ENCODE measurements at regions not wholly inside any gene's neighbourhood (a gene's known extent, or its start where the extent isn't known, plus 50 kb on each side); places are given as distances from the start of the nearest gene placed in this dataset.
A peak's percentile ranks its signal among the peaks of the same experiment; 100 is the strongest.
"Not testable (repeated sequence)": the region's sequence is repeated elsewhere in the genome, so short reads cannot be mapped to it uniquely, and the experiment has no call there.

DNA sequence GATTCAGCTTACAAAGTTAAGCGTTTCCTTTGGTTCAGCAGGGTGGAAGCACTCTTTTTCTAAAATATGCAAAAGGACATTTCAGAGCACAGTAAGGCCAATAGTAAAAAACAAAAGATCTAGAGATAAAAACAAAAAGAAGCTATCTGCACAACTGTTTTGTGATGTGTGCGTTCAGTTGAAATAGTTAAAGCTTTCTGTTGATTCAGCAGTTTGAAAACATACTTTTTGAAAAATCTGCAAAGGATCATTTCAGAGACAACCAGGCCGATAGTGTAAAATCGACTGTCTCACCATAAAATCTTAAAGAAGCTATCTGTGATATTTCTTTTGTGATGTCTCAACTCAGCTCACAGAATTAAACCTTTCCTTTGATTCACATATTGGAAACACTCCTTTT is 300.0 kb upstream of the ALG10B start:
- DNase-seq (ENCODE audit: low spot score) = no peak

DNA sequence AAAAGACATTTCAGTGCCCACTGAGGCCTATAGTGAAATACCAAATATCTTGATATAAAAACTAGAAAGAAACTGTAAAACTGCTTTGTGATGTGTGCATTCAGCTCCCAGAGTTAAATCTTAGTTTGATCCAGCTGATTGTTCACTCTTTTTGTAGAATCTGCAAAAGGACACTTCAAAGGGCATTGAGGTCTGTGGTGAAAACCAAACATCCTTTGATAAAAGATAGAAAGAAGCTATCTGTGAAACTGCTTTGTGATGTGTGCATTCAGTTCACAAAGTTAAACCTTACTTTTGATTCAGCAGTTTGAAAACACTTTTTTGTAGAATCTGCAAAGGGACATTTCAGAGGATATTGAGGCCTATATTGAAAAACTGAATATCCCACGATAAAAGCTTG is 290.7 kb upstream of the ALG10B start:
- DNase-seq (ENCODE audit: low spot score) = no peak

DNA sequence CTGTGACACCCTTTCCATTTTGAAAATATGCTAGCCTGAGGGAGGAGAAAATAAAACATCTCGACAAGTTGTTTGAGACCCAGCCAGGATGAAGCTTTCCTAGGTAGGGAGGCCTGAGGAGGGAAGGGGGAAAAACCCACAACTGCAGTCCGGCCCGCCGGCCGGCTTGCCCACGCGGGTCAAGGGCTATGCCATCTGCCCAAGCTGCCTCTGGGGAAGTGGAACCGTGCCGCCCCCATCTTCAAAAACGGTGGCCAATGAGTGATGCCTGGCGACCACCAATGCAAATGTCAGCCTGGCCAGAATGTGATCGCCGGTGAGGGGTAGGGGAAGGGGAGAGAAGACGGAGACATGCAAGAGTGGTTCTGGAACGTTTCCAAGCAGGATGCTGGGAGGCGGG is 263.5 kb upstream of the ALG10B start:
- DNase-seq (ENCODE audit: low spot score) = no peak

DNA sequence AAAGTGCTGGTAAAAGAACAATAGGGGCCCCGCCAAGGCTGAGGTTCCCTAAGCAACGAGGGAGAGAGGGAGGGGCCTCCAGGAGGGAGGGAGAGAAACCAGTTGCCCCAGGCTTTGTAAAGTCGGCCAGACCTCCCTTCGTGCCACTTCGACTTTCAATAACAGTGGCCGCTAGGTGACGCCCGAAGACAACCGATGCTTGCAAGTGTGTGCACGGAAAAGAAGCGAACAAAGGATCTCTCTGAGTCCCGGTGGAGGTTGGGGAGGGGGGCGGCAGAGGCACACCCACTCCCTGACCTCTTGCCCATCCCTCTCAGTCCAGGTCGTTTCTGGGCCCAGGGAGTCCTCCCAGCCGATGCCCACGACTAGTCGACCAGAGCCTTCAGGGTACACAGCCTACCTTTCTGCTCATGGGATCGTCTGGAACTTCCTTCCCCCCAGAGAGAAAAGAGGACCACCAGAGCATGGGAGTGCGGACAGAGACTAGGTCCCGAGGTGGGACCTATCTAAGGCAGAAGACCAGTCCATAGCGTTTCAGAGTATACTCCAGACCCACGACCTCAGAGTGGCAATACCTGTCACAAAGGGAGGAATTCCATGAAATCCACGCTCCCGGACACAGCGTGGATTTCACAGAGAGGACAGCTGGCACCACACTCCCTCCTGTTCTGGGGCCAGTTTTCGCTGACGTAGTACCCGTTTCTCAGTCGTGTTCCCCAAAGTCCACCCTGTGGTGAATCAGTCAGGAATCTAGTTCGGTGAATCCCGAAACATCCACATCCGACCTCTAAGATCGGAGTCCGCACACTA is 262.7 kb upstream of the ALG10B start:
- no peak for DNase-seq (ENCODE audit: low spot score)

DNA sequence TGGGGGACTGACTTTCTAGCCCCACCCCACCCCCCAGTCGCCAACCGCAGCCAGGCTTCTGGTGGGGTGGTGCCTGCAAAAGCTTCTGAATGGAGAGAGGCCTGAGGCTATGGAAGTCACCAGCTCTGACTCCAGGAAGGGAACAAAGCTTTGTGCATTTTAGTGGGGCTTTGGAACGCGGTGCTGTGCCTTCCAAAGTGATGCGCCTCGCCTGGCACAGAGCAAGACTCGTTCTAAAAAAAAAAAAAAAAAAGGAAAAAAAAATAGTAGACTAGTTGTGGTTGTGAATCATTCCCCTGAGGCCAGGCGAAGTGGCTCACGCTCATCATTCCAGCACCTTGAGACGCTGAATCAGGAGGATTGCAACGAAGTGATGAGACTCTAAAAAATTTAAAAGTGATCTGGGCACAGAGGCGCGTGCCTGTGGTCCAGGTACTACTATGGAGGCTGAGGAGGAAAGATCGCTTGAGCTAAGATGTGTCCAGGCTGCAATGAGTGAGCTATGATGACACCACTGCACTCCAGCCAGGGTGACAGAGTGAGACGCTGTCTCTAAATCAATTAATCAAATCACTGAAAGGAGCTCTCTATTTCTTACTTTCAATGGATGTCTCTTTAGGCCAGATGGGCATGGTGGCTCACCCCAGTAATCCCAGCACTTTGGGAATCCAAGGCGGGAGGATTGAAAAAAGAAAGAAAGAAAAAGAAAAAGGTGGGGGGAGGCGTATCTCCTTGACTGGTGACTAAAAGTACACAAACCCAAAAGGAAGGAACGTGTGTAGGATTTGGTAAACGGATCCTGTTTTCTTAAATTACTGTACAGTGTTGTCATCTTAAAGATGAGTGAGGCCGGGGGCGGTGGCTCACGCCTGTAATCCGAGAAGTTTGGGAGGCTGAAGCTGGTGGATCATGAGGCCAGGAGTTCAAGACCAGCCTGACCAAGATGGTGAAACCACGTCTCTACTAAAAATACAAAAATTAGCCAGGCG is 259.6 kb upstream of the ALG10B start:
- DNase-seq (ENCODE audit: low spot score) = no peak

DNA sequence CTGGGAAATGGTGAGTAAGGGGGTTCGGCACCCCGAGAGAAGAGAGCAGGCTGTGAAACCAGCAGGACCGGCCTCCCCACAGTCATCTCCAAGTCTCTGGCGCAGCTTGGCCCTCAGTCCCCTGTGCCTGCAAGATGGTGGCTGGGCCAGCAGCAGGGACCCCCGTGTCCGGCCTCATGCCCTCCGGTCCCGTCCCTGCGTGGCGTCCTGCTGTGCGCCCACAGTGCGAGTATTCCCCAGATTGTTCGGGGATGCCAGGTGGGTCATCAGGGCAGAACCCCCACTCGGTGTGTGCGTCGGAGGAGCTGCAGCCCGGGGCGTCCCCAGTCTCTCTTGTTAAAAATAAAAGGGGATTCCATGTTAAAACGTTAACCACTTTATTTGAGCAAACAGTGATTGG is 216.9 kb upstream of the ALG10B start:
- no peak for DNase-seq (ENCODE audit: low spot score)

DNA sequence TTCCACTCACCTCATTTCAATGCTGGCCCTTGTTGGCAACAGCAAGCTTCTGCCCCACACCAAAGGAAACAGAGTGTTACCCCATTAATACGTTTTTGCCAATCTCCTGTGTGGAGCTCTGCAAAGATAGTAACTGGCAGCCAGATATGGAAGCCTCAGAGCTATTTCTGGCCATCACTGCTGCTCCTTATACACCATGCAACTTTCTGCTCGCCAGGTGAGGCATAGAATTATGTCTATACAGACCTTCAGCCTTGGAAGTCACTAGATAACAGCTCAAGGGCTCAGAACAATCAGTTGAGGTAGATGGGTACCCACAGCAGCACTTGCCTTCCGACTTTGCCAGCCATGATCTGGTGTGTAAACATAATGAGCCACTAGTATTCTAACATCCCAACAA is 214.8 kb upstream of the ALG10B start:
- DNase-seq (ENCODE audit: low spot score) = no peak

DNA sequence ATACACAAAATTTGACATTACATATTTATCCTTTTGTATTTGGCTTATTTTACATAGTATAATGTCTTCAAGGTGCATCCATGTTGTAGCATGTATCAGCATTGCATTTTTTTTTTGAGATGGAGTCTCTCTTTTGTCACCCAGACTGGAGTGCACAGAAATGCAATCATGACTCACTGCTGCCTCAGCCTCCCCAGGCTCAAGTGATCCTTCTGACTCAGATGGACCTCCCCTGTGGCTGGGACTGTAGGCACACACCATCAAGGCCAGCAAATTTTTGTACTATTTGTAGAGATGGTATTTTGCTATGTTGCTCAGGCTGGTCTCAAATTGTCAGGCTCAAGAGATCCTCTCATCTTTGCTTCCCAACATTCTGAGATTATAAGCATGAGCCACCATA is 214.4 kb upstream of the ALG10B start:
- no peak for DNase-seq (ENCODE audit: low spot score)

DNA sequence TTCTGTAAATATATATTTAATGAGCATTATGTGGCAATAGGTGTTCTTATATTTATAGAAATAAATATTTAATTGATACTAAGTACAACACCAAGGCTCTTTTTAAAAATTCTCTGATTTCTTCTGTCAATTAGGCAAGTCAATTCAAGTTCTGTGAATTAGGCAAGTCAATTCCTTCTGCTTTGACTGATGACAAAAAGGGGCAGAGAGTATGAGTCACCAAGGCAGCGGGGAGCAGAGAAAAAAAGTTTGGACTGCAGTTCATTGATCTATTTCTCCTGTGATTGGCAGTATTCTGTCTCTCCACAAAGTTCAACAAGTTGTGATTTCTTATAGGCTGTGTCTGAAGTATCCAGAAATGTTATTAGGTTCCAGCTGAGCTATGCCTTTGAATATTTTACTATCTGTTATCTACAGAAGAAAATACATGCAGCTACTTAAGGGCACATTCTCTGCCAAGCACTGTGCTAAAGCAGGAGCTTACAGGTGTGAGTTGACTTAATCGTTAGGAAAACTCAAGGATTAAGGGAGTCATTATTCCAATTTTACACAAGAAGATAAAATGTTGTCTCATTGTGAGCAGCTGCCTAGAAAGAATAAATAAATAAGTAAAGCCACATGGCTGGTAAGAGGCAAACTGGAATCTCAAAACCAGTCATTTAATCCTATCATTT is 206.4 kb upstream of the ALG10B start:
- no peak for DNase-seq (ENCODE audit: low spot score)

DNA sequence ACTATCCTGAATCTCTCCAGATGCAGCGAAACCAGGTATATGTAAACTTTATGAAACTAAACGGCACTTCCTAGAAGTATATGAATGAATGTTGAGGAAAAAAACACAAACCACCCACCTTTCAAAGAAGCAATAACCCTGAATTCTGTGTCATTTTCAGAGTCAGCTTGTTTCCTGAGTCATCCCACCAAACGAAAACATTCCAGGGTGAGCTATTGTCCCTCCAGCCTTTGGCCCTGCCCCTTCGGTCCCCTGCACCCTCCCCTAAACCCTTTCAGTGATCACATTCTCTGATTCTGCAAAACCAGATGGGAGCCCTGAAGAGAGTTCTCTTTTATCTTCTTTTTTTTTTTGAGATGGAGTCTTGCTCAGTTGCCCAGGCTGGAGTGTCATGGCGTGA is 202.6 kb upstream of the ALG10B start:
- no peak for DNase-seq (ENCODE audit: low spot score)

DNA sequence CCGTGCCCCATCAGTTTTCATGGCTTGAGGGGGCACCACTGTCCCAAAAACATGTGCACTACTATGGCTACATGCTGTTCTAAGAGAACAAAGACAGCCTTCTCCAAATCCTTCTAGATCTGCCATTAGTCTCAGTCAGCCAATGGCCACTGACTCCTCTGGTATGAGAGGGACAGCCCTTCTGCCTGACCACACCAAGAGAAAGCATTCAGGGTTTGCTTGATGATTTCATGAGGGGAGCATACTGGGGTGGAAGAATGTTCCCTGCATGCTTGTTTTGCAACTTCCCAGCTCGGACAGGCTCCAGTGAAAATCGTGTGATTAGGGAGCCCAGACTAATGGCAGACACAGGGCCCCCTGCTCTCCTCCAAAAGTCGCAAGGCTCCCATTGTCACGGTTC is 199.6 kb upstream of the ALG10B start:
- no peak for DNase-seq (ENCODE audit: low spot score)

DNA sequence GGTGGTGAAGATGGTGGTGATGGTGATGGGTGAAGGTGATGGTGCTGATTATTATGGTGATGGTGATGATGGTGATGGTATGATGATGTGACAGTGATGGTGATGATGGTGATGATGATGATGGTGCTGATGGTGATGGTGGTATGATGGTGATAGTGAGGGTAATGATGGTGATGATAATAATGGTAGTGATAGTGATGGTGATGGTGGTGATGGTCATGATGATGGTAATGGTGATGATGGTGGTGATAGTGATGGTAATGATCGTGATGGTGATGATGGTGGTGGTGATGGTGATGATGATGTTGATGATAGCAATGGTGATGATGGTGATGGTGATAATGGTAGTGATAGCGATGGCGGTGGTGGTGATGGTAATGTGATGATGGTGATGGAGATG is 197.9 kb upstream of the ALG10B start:
- DNase-seq (ENCODE audit: low spot score) = no peak

DNA sequence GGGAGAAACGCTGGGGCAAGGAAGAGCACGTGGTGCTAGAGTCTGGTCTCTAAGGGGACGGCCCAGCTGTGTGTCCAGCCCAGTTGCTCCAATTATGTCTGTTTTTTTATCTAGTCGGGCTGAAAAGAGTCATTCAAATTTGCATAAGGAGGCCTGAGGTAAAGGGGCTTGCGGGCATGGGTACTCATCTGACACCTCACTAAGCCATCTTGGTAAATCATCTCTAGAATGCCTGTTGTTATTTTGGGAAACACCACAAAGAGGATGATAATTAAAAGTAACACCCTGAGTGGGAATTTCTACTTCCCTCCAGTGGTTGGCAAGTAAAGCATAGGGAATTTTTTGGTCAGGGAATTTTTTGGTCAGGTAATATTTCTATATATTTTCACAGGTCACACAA is 196.1 kb upstream of the ALG10B start:
- DNase-seq (ENCODE audit: low spot score) = no peak

DNA sequence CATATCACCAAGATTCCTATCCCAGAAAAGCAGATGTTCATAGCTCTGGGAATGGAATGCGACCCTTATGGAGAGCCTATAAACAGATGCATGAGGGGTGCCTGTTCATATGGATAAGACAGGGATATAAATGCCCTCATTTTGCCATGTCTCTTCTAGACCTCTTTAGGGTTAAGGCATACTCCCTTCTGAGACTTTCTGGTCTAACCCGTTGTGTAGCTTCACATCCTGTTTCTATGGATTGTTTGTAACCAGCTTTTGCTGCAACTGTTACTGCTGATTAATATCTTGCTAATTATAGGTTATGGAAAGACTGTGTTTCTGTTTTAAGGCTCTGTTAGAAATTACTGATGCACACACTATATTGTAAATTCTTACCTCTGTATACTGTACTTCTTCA is 193.5 kb upstream of the ALG10B start:
- not testable (repeated sequence) for DNase-seq (ENCODE audit: low spot score)

DNA sequence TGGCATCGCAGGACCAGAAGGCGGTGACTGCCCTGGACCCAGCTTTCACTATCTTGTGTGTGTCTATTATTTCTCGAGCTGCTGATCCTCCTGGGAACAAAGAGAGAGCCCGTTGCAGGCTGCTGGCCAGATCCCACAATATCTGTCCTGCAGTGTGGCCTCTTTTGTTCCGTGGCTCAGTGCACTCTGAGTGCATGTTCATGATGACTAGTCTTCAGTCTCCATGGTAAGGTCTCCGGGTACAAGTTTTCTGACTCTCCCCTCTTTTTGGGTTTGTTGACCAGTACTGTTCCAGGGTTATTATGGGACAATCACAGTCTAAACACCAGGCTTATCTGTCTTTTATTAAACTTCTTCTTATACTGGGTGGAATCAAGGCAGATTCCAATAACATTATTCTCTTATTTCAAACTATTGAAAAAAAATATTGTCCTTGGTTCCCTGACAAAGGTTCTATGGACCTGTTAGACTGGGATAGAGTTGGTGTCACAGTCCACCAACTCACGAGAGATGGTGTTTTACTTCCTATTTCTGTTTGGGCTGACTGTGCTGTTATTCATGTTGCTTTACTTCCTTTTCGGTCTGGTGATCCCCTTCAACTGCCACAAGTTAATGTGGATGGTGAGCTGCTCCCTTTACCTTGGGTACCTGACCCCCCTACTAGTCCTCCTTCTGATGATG is 192.9 kb upstream of the ALG10B start:
- DNase-seq (ENCODE audit: low spot score) = no peak

DNA sequence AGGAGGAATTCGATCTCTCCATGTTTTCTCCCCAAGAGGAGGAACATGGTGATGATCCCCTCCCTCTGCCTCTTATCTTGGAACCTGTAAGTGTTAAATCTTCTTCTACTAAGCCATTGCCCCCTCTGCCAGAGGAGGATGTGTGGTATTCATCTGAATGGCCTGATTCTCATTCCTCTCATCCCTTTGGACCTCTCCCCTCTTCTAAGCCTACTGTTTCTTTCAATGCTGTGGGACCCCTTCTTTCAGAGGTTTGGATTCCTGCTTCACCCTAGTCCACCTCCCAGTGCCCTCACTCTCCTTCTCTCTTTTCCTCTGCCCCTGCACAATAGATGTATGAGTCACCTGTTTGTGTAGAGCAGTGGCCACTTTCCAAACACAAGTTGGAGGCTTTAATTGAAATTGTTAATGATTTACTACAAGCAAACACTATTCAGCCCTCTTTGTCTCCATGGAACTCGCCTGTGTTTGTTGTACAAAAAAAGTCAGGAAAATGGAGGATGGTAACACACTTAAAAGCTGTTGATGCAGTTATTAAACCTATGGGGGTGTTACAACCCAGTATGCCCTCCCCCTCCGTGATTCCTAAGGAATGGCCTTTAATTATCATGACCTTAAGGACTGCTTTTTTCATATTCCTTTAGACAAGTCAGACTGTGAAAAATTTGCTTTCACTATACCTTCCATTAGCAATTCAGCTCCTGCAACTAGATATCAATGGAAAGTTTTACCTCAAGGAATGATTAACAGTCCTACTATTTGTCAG is 192.1 kb upstream of the ALG10B start:
- DNase-seq (ENCODE audit: low spot score) = no peak

DNA sequence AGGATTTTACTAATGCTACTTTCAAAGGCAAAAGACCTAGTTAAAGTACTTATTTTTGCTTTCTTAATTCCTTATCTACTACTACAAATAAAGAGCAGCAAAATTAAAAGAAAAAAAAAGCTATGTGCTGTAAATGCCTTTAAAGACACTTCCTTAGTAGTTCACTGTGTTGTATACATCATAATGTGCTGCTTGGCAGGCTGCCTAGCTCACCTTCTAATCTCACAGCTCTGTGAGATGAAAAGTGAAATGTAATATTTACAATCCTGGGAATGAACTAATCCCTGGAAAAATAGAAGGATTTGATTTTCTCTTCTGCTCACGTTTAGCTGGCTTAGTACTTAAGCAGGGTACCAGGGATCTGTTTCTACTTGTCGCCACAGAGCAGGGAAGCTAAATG is 184.4 kb upstream of the ALG10B start:
- no peak for DNase-seq (ENCODE audit: low spot score)

DNA sequence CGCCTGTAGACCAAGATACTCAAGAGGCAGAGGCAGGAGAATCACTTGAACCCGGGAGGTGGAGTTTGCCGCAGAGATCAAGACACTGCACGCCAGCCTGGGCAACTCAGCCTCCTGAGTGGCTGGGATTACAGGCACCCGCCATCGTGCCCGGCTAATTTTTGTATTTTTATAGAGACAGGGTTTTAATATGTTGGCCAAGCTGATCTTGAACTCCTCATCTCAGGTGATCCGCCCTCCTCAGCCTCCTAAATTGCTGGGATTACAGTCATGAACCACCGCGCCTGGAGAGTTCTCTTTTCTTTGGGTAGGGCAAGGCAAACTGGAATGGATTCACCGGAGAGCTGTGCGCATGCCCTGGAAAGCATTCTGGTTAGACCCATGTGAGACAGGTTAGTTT is 179.3 kb upstream of the ALG10B start:
- DNase-seq (ENCODE audit: low spot score) = no peak

DNA sequence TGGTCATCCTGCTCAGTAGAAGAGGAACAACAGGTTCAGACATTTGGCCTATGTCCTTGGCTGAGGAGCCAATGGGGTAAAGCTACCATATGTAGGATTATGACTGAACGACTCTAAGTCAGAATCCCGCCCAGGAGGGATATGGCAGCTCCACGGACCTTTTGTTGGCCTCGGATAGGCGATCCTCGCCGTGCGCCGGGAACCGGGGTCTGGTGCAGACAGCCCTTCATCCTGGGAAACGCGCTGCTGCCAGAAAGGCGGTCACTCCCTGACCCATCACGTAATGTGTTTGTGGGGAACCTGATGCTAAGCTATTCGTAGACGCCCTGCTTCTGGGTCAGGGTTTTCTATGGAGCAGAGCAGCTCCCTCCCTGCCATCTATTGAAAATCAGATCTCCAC is 178.9 kb upstream of the ALG10B start:
- DNase-seq (ENCODE audit: low spot score) = peak; percentile 29

DNA sequence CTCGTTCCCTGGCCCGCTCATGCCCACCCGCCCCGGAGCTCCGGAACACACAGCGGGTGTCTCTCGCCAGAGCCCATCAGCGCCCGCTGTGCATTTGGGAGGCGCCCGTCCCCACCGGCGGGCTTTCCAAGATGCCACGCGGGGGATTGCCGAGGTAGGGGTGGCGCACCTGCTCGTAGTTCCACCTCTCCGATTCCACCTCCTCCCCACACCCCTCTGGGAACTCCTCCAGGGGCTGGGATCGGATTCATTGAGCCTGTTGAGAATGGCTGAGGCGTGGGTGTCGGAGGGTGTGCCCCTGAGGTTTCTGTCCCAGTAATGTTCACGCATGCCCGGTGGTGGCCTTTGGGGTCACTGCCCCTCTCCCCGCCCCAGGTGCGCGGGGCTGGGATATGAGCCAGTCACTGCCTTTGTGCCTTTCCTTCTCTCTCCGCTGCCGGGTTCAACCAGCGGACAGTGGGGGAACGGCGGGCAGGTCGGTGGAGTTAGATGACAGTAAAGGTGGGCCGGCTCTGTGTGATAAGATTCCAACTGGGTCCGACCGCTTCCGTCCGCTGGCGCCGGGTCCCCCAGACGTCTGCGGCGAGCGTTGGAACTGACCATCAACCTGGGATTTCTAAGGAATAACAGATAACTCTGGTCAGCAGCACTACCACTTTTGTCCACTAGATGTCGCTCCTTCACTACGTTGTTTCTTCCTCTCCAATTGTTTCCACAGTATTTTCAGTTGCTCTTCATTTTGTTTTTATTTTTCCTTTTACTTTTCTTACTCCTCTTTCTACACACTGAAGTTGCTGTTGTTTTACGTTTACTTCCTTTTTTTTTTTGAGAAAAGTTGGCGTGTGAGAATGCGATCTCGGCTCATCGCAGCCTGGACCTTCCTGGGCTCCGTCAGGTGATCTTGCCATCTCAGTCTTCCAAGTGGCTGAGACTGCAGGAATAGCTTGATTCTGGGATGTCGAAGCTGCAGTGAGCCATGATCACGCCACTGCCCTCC is 178.1 kb upstream of the ALG10B start:
- DNase-seq (ENCODE audit: low spot score) = peak; percentile 65

All from ecto neural progenitor cell (in vitro differentiated cells).